ENCODE measurements at regions not wholly inside any gene's neighbourhood (a gene's known extent, or its start where the extent isn't known, plus 50 kb on each side); places are given as distances from the start of the nearest gene placed in this dataset.

GRCh38 chr20:23299673-23300050 is 50.9 kb upstream of the NXT1 start:
- no peak overlapping the region for H3K27ac ChIP-seq
- TF ChIP-seq ZFX (IDR thresholded peaks at IDR 0.05; ENCODE audit: borderline replicate concordance) (no peak), CTCF (IDR thresholded peaks at IDR 0.05) (no peak)

GRCh38 chr20:23298926-23299672 is 51.5 kb upstream of the NXT1 start:
- TF ChIP-seq ZFX (IDR thresholded peaks at IDR 0.05; ENCODE audit: borderline replicate concordance) (no peak), CTCF (IDR thresholded peaks at IDR 0.05) (no peak)
- no peak overlapping the region for H3K27ac ChIP-seq

- TF ChIP-seq ZFX (IDR thresholded peaks at IDR 0.05; ENCODE audit: borderline replicate concordance): no peak
- TF ChIP-seq CTCF (IDR thresholded peaks at IDR 0.05): no peak
- H3K27ac ChIP-seq: no peak overlapping the region
Observed at GRCh38 chr20:23298155-23298554, 52.4 kb upstream of the NXT1 start.

GRCh38 chr20:23296841-23297701 is 53.5 kb upstream of the NXT1 start:
- TF ChIP-seq ZFX (IDR thresholded peaks at IDR 0.05; ENCODE audit: borderline replicate concordance): no peak
- TF ChIP-seq CTCF (IDR thresholded peaks at IDR 0.05): no peak
- no peak overlapping the region for H3K27ac ChIP-seq

GRCh38 chr20:23295934-23296333 is 54.7 kb upstream of the NXT1 start:
- no peak overlapping the region for H3K27ac ChIP-seq
- TF ChIP-seq ZFX (IDR thresholded peaks at IDR 0.05; ENCODE audit: borderline replicate concordance) (no peak), CTCF (IDR thresholded peaks at IDR 0.05) (no peak)

GRCh38 chr20:23294671-23295070 is 55.9 kb upstream of the NXT1 start:
- TF ChIP-seq CTCF (IDR thresholded peaks at IDR 0.05) (no peak), ZFX (IDR thresholded peaks at IDR 0.05; ENCODE audit: borderline replicate concordance) (no peak)
- no peak overlapping the region for H3K27ac ChIP-seq

GRCh38 chr20:23294166-23294565 is 56.4 kb upstream of the NXT1 start:
- TF ChIP-seq ZFX (IDR thresholded peaks at IDR 0.05; ENCODE audit: borderline replicate concordance) (no peak), CTCF (IDR thresholded peaks at IDR 0.05) (no peak)
- no peak overlapping the region for H3K27ac ChIP-seq

Data from 22Rv1 (cell line).